ENCODE measurements at regions not wholly inside any gene's neighbourhood (a gene's known extent, or its start where the extent isn't known, plus 50 kb on each side); places are given as distances from the start of the nearest gene placed in this dataset.

GRCh38 chr10:61125560-61126170 is 181.7 kb upstream of the RHOBTB1 start:
- H3K79me2 ChIP-seq (ENCODE audit: insufficient read depth, low read length): no peaks in the 10 kb centered on the region
- no peak for DNase-seq
- H3K36me3 ChIP-seq (replicated peaks in 1 of 2; ENCODE audit: control insufficient read depth in 1 of 2, insufficient read depth in 2 of 2, low read length in 2 of 2): no peaks in the 10 kb centered on the region
- intact Hi-C loops (cut with micrococcal nuclease): no loop called here
- no peak overlapping the region for H3K4me2 ChIP-seq (replicated peaks; ENCODE audit: extremely low read depth, low read length, poor library complexity, severe bottlenecking)
- H3K4me1 ChIP-seq (ENCODE audit: control insufficient read depth in 1 of 2, insufficient read depth in 2 of 2, low read length in 2 of 2): no peaks in the 10 kb centered on the region
- Mint-ChIP-seq H3K4me1 (no peaks in the 10 kb centered on the region), H3K27ac (no peak overlapping the region), H3K9me3 (no peaks in the 10 kb centered on the region), H3K27me3 (ENCODE audit: low read depth in 3 of 3) (no peaks in the 10 kb centered on the region), H3K4me3 (no peak overlapping the region), H3K36me3 (no peaks in the 10 kb centered on the region)
- H3K9ac ChIP-seq (ENCODE audit: insufficient read depth, low read length, poor library complexity, severe bottlenecking): no peak overlapping the region
- H3K27me3 ChIP-seq (ENCODE audit: control insufficient read depth in 2 of 2, insufficient read depth in 2 of 2, low read length in 2 of 2): no peaks in the 10 kb centered on the region
- H4K20me1 ChIP-seq (ENCODE audit: insufficient read depth, low read length): no peaks in the 10 kb centered on the region
- TF ChIP-seq, protein P1, sequence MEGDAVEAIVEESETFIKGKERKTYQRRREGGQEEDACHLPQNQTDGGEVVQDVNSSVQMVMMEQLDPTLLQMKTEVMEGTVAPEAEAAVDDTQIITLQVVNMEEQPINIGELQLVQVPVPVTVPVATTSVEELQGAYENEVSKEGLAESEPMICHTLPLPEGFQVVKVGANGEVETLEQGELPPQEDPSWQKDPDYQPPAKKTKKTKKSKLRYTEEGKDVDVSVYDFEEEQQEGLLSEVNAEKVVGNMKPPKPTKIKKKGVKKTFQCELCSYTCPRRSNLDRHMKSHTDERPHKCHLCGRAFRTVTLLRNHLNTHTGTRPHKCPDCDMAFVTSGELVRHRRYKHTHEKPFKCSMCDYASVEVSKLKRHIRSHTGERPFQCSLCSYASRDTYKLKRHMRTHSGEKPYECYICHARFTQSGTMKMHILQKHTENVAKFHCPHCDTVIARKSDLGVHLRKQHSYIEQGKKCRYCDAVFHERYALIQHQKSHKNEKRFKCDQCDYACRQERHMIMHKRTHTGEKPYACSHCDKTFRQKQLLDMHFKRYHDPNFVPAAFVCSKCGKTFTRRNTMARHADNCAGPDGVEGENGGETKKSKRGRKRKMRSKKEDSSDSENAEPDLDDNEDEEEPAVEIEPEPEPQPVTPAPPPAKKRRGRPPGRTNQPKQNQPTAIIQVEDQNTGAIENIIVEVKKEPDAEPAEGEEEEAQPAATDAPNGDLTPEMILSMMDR (IDR thresholded peaks at IDR 0.05): no peak
- WGBS (ENCODE audit: insufficient coverage): 0% methylated on average over 1 of the region's 3 CpGs
- H2AFZ ChIP-seq (ENCODE audit: insufficient read depth, low read depth, low read length, poor library complexity, severe bottlenecking): no peak overlapping the region
- H3K9me3 ChIP-seq (replicated peaks in 1 of 2; ENCODE audit: control insufficient read depth in 1 of 2, insufficient read depth in 1 of 2, low read length in 2 of 2): no peaks in the 10 kb centered on the region
- no peak overlapping the region for H3K4me3 ChIP-seq (replicated peaks in 1 of 3; ENCODE audit: low read depth in 2 of 3, low read length in 3 of 3)
- H3K27ac ChIP-seq (ENCODE audit: low read depth in 1 of 2, low read length in 2 of 2): no peak overlapping the region

GRCh38 chr10:61124756-61125530 is 181.0 kb upstream of the RHOBTB1 start:
- no peak for DNase-seq
- Mint-ChIP-seq H3K9me3 (peaks cover 0 to 3% (median 0%) of the 10 kb centered on the region in 7 donors), H3K36me3 (no peaks in the 10 kb centered on the region), H3K27ac (no peak overlapping the region), H3K4me1 (no peaks in the 10 kb centered on the region), H3K4me3 (no peak overlapping the region), H3K27me3 (ENCODE audit: low read depth in 3 of 3) (no peaks in the 10 kb centered on the region)
- no peaks in the 10 kb centered on the region for H4K20me1 ChIP-seq (ENCODE audit: insufficient read depth, low read length)
- TF ChIP-seq, protein P1 (IDR thresholded peaks at IDR 0.05): no peak
- no peaks in the 10 kb centered on the region for H3K36me3 ChIP-seq (replicated peaks in 1 of 2; ENCODE audit: control insufficient read depth in 1 of 2, insufficient read depth in 2 of 2, low read length in 2 of 2)
- H3K9ac ChIP-seq (ENCODE audit: insufficient read depth, low read length, poor library complexity, severe bottlenecking): no peak overlapping the region
- H3K9me3 ChIP-seq (replicated peaks in 1 of 2; ENCODE audit: control insufficient read depth in 1 of 2, insufficient read depth in 1 of 2, low read length in 2 of 2): no peaks in the 10 kb centered on the region
- no peak overlapping the region for H2AFZ ChIP-seq (ENCODE audit: insufficient read depth, low read depth, low read length, poor library complexity, severe bottlenecking)
- WGBS (ENCODE audit: insufficient coverage): 63% methylated on average over 3 of the region's 6 CpGs
- H3K27ac ChIP-seq (ENCODE audit: low read depth in 1 of 2, low read length in 2 of 2): no peak overlapping the region
- no peaks in the 10 kb centered on the region for H3K27me3 ChIP-seq (ENCODE audit: control insufficient read depth in 2 of 2, insufficient read depth in 2 of 2, low read length in 2 of 2)
- intact Hi-C loops (cut with micrococcal nuclease): no loop called here
- H3K4me1 ChIP-seq (ENCODE audit: control insufficient read depth in 1 of 2, insufficient read depth in 2 of 2, low read length in 2 of 2): no peaks in the 10 kb centered on the region
- H3K4me3 ChIP-seq (replicated peaks in 1 of 3; ENCODE audit: low read depth in 2 of 3, low read length in 3 of 3): no peak overlapping the region
- no peak overlapping the region for H3K4me2 ChIP-seq (replicated peaks; ENCODE audit: extremely low read depth, low read length, poor library complexity, severe bottlenecking)
- H3K79me2 ChIP-seq (ENCODE audit: insufficient read depth, low read length): no peaks in the 10 kb centered on the region

Data from CD14-positive monocyte (primary cell).